H9 (cell line): ENCODE measurements at regions not wholly inside any gene's neighbourhood (a gene's known extent, or its start where the extent isn't known, plus 50 kb on each side); places are given as distances from the start of the nearest gene placed in this dataset.

Source experiments
- DNase-seq: peaks from one replicate; pipeline ENCODE4 v3.0.0-alpha.2; 2017
- H2AFZ ChIP-seq: one replicate; pipeline ENCODE4 v1.6.1; 2013; ENCODE audit warnings: mild to moderate bottlenecking, low read length, control low read depth, moderate library complexity
- H2AK5ac ChIP-seq: 2 replicates; pipeline ENCODE4 v1.6.1; 2013; ENCODE audit warnings: low read length, control low read depth, mixed read lengths; ENCODE audit not compliant: insufficient read length
- H2BK120ac ChIP-seq: one replicate; pipeline ENCODE4 v1.6.1; 2013; ENCODE audit warnings: low read depth, mild to moderate bottlenecking, low read length, control low read depth, inconsistent platforms; ENCODE audit not compliant: poor library complexity, severe bottlenecking
- H2BK12ac ChIP-seq: 2 replicates; pipeline ENCODE4 v1.6.1; 2013; ENCODE audit warnings: low read length, control low read depth, mixed read lengths, low read depth; ENCODE audit not compliant: insufficient read length
- H2BK15ac ChIP-seq: 2 replicates; pipeline ENCODE4 v1.6.1; 2013; ENCODE audit warnings: low read depth, low read length, control low read depth
- H2BK20ac ChIP-seq: one replicate; pipeline ENCODE4 v1.6.1; 2013; ENCODE audit warnings: low read depth, mild to moderate bottlenecking, low read length, control low read depth, inconsistent platforms; ENCODE audit not compliant: poor library complexity, severe bottlenecking
- H2BK5ac ChIP-seq: 2 replicates; pipeline ENCODE4 v1.6.1; 2013; ENCODE audit warnings: low read length, control low read depth, mixed read lengths; ENCODE audit not compliant: insufficient read length
- H3K14ac ChIP-seq: 2 replicates; pipeline ENCODE4 v1.6.1; 2013; ENCODE audit warnings: low read length, control low read depth; ENCODE audit not compliant: insufficient read depth
- H3K18ac ChIP-seq: 2 replicates; pipeline ENCODE4 v1.6.1; 2013; ENCODE audit warnings: low read depth, mild to moderate bottlenecking, mixed read lengths, low read length, control low read depth; ENCODE audit not compliant: insufficient read length
- H3K23ac ChIP-seq: 2 replicates; pipeline ENCODE4 v1.6.1; 2013; ENCODE audit warnings: low read length, control low read depth, mixed read lengths, low read depth; ENCODE audit not compliant: insufficient read length
- H3K23me2 ChIP-seq: 2 replicates; pipeline ENCODE4 v1.6.1; 2013; ENCODE audit warnings: low read depth, mild to moderate bottlenecking, mixed read lengths, low read length, control low read depth; ENCODE audit not compliant: insufficient read length, poor library complexity, severe bottlenecking
- H3K27ac ChIP-seq: 2 replicates; pipeline ENCODE4 v1.5.1; 2013; ENCODE audit warnings: low read length, control low read depth, mixed read lengths, low read depth; ENCODE audit not compliant: insufficient read length
- H3K27me3 ChIP-seq: 2 replicates; pipeline ENCODE4 v1.6.1; 2013; ENCODE audit warnings: low read length, control low read depth, inconsistent platforms; ENCODE audit not compliant: insufficient read depth
- H3K4ac ChIP-seq: 2 replicates; pipeline ENCODE4 v1.6.1; 2013; ENCODE audit warnings: low read depth, mild to moderate bottlenecking, control low read depth, inconsistent platforms, low read length, moderate library complexity
- H3K4me1 ChIP-seq: 2 replicates; pipeline ENCODE4 v1.6.1; 2013; ENCODE audit warnings: low read length, control low read depth, inconsistent platforms; ENCODE audit not compliant: insufficient read depth
- H3K4me2 ChIP-seq: 2 replicates; pipeline ENCODE4 v1.6.1; 2013; ENCODE audit warnings: low read length, control low read depth, mixed read lengths; ENCODE audit not compliant: insufficient read length, insufficient read depth
- H3K56ac ChIP-seq: 2 replicates; pipeline ENCODE4 v1.6.1; 2013; ENCODE audit warnings: low read depth, mild to moderate bottlenecking, mixed read lengths, low read length, control low read depth; ENCODE audit not compliant: insufficient read length
- H3K79me1 ChIP-seq: 2 replicates; pipeline ENCODE4 v1.6.1; 2013; ENCODE audit warnings: low read depth, mild to moderate bottlenecking, moderate library complexity, low read length, control low read depth, inconsistent platforms; ENCODE audit not compliant: insufficient read depth, poor library complexity, severe bottlenecking
- H3K79me2 ChIP-seq: 2 replicates; pipeline ENCODE4 v1.6.1; 2013; ENCODE audit warnings: low read length, control low read depth, inconsistent platforms; ENCODE audit not compliant: insufficient read depth
- H3K9ac ChIP-seq: 2 replicates; pipeline ENCODE4 v1.6.1; 2013; ENCODE audit warnings: low read length, control low read depth, mixed read lengths; ENCODE audit not compliant: insufficient read length; ENCODE audit errors: extremely low read depth
- H3K9me3 ChIP-seq: one replicate; pipeline ENCODE4 v1.6.1; 2013; ENCODE audit warnings: low read depth, low read length, inconsistent platforms; ENCODE audit not compliant: control insufficient read depth
- H3T11ph ChIP-seq: one replicate; pipeline ENCODE4 v1.6.1; 2013; ENCODE audit warnings: mild to moderate bottlenecking, low read length, control low read depth, inconsistent platforms
- H4K20me1 ChIP-seq: one replicate; pipeline ENCODE4 v1.6.1; 2013; ENCODE audit not compliant: control insufficient read depth, insufficient read length, insufficient read depth
- H4K5ac ChIP-seq: 2 replicates; pipeline ENCODE4 v1.6.1; 2013; ENCODE audit warnings: low read depth, mild to moderate bottlenecking, mixed read lengths, low read length, control low read depth; ENCODE audit not compliant: insufficient read length
- H4K8ac ChIP-seq: replicated peaks from 2 replicates; pipeline ENCODE4 v1.6.1; 2013; ENCODE audit warnings: low read length, control low read depth, mixed read lengths, low read depth; ENCODE audit not compliant: insufficient read length
- H4K91ac ChIP-seq: 2 replicates; pipeline ENCODE4 v1.6.1; 2013; ENCODE audit warnings: low read depth, mild to moderate bottlenecking, moderate library complexity, mixed read lengths, low read length, control low read depth; ENCODE audit not compliant: insufficient read length
- H3K27ac Mint-ChIP-seq, 3 experiments: 2 replicates in 2 of 3; 3 replicates in 1 of 3; pipeline ENCODE4 v1.8.0; 2020 to 2021; ENCODE audit warnings: mixed read lengths in 3 of 3, mild to moderate bottlenecking in 1 of 3, moderate library complexity in 1 of 3
- H3K27me3 Mint-ChIP-seq: 2 replicates; pipeline ENCODE4 v1.8.0; 2021; ENCODE audit warnings: low read depth, mild to moderate bottlenecking, moderate library complexity, mixed read lengths
- H3K36me3 Mint-ChIP-seq, 3 experiments: 2 replicates in 2 of 3; 3 replicates in 1 of 3; pipeline ENCODE4 v1.8.0; 2020 to 2021; ENCODE audit warnings: low read depth in 3 of 3, mixed read lengths in 3 of 3; ENCODE audit not compliant: insufficient read depth in 1 of 3
- H3K4me1 Mint-ChIP-seq, 2 experiments: 2 replicates each; pipeline ENCODE4 v1.8.0; 2020; ENCODE audit warnings: mixed read lengths in 2 of 2
- H3K4me3 Mint-ChIP-seq, 2 experiments: 2 replicates in 1 of 2; 3 replicates in 1 of 2; pipeline ENCODE4 v1.8.0; 2020 to 2021; ENCODE audit warnings: mild to moderate bottlenecking in 2 of 2, mixed read lengths in 2 of 2, moderate library complexity in 1 of 2
- H3K9me3 Mint-ChIP-seq, 2 experiments: 2 replicates in 1 of 2; 3 replicates in 1 of 2; pipeline ENCODE4 v1.8.0; 2020; ENCODE audit warnings: mild to moderate bottlenecking in 2 of 2, mixed read lengths in 2 of 2, moderate library complexity in 1 of 2
- CTCF ChIP-seq: fragments of 200-600 bp; sonication (generic); conservative IDR thresholded peaks from 3 replicates; pipeline ENCODE4 v1.8.0; 2021; ENCODE audit warnings: antibody characterized with exemption, mild to moderate bottlenecking
- WGBS: extraction: QIAGEN DNeasy Blood & Tissue Kit; methylation state at CpG from one replicate; pipeline ENCODE4 v1.1.7; 2013; ENCODE audit warnings: missing lambda C conversion rate, low lambda C conversion rate, mixed read lengths; ENCODE audit not compliant: insufficient read length; ENCODE audit errors: extremely low coverage; 5-methylcytosine and 5-hydroxymethylcytosine counted together

DNA sequence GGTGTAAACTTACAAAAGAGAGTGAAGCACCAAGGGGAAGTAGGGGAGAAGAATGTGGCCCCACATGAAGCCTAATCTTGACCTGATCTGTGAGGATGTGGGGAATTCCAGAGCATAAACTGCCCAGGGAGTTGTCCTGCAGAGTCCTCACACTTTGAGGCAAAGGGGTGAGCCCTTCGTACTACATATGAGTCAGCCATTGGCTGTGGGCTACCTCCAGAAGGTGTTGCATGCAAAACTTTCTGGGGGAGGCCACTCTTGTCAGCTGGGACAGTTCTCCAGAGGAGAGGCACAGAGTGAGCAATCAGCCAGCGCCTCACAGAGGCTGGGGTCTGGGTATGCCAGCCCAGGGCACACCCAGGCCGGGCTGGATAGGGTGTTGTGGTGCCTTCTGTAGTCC is 98.1 kb upstream of the NMUR2 start:
- Histone ChIP-seq H4K5ac (no peak overlapping the region), H3K4me1 (no peaks in the 10 kb centered on the region; the same call in 1 of the 2 replicates), H4K20me1 (no peaks in the 10 kb centered on the region), H3K14ac (no peak overlapping the region), H4K8ac (no peak overlapping the region), H2BK5ac (no peak overlapping the region), H3K9me3 (no peaks in the 10 kb centered on the region), H3T11ph (no peak overlapping the region), H3K79me2 (no peaks in the 10 kb centered on the region), H3K27ac (no peak overlapping the region), H2AK5ac (no peak overlapping the region), H3K23ac (no peak overlapping the region), H2BK12ac (no peak overlapping the region), H2BK20ac (no peak overlapping the region), H3K18ac (no peak overlapping the region), H3K23me2 (no peaks in the 10 kb centered on the region), H3K79me1 (no peaks in the 10 kb centered on the region), H2BK120ac (no peak overlapping the region), H3K4ac (no peak overlapping the region), H2AFZ (no peak overlapping the region), H4K91ac (no peak overlapping the region), H3K56ac (no peak overlapping the region), H2BK15ac (no peak overlapping the region), H3K27me3 (no peaks in the 10 kb centered on the region), H3K9ac (no peak overlapping the region), H3K4me2 (no peak overlapping the region)
- no peak for TF ChIP-seq CTCF
- Mint-ChIP-seq H3K9me3 (no peaks in the 10 kb centered on the region), H3K4me3 (no peak overlapping the region), H3K27ac (no peak overlapping the region), H3K36me3 (no peaks in the 10 kb centered on the region), H3K4me1 (peaks cover 2 to 6% of the 10 kb centered on the region in 2 experiments; a peak in 2 of 4 replicates), H3K27me3 (peaks cover 4% of the 10 kb centered on the region)
- no CpG with 5 or more reads among the region's 3 CpGs for WGBS
- no peak for DNase-seq
